ENCODE measurements at regions not wholly inside any gene's neighbourhood (a gene's known extent, or its start where the extent isn't known, plus 50 kb on each side); places are given as distances from the start of the nearest gene placed in this dataset.

DNA sequence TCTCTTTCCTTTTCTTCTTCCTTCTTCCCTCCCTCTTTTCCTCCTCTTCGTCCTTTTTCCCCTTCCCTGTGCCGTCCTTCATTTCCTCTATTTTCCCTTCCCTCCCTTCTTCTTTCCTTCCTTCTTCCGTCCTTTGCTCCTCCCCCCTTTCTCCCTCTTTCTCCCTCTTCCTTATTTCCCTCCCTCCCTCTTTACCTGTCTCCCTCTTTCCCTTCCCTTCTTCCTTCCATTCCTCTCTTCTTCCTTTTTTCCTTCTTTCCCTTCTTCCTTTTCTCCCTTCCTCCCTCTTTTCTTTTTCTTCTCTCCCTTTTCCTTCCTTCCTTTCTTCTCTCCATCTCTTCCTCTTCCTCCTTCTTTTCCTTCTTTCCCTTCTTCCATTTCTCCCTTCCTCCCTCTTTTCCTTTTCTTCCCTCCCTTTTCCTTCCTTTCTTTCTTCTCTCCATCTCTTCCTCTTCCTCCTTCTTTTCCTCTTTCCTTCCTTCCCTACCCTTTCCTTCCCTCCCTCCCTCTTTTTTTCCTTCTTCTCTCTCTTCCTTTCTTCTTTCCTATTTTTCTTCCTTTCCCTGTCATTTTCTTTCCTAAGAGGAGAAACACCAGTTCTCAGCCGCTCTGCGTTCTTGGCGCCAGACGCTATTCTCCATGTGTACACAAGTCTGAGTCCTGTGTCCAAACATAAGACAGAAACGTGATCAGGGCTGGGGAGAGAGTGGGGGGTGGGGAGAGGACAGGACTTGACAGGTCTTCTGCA is 597.1 kb downstream of the MID1IP1 start:
- Histone ChIP-seq H4K20me1 (replicated peaks; ENCODE audit: control insufficient read depth, insufficient read depth, low read length) (no peaks in the 10 kb centered on the region), H3K9ac (ENCODE audit: insufficient read depth in 1 of 2, low read depth in 2 of 2, low read length in 2 of 2) (no peak overlapping the region), H3K79me2 (ENCODE audit: control insufficient read depth, insufficient read depth, low read length) (no peaks in the 10 kb centered on the region), H3K36me3 (ENCODE audit: control insufficient read depth, insufficient read depth, low read length) (no peaks in the 10 kb centered on the region), H3K4me3 (no peak overlapping the region), H3K4me1 (replicated peaks in 1 of 2; ENCODE audit: control insufficient read depth in 2 of 2, insufficient read depth in 2 of 2, low read length in 2 of 2) (no peaks in the 10 kb centered on the region), H3K9me1 (ENCODE audit: control insufficient read depth, insufficient read depth, low read length) (no peaks in the 10 kb centered on the region), H3K9me3 (replicated peaks; ENCODE audit: control insufficient read depth, insufficient read depth, low read depth, low read length) (no peaks in the 10 kb centered on the region), H3K27me3 (ENCODE audit: control insufficient read depth in 2 of 2, insufficient read depth in 2 of 2, low read length in 2 of 2) (peaks cover 0 to 6% of the 10 kb centered on the region in 2 experiments; a peak in 2 of 5 replicates), H3K4me2 (ENCODE audit: insufficient read depth, low read length) (no peak overlapping the region), H3K27ac (ENCODE audit: extremely low read depth, low read depth, low read length) (no peak overlapping the region), H2AFZ (ENCODE audit: low read depth, low read length) (no peak overlapping the region)
- DNase-seq (ENCODE audit: extremely low read depth in 1 of 4, low spot score in 3 of 4) (no peak), ATAC-seq (no peak), FAIRE-seq (no peak)
- TF ChIP-seq ZBTB8A (IDR thresholded peaks at IDR 0.05; ENCODE audit: partially characterized antibody), result no peak
- TF ChIP-seq, protein P1, sequence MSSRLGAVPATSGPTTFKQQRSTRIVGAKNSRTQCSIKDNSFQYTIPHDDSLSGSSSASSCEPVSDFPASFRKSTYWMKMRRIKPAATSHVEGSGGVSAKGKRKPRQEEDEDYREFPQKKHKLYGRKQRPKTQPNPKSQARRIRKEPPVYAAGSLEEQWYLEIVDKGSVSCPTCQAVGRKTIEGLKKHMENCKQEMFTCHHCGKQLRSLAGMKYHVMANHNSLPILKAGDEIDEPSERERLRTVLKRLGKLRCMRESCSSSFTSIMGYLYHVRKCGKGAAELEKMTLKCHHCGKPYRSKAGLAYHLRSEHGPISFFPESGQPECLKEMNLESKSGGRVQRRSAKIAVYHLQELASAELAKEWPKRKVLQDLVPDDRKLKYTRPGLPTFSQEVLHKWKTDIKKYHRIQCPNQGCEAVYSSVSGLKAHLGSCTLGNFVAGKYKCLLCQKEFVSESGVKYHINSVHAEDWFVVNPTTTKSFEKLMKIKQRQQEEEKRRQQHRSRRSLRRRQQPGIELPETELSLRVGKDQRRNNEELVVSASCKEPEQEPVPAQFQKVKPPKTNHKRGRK (tag; IDR thresholded peaks at IDR 0.05), result peak; percentile 98
- no TSS peak for BruUV-seq (replicated peaks)
- in situ Hi-C loops (cut with MboI), result no loop called here
- ChIA-PET CTCF (ENCODE audit: low intra/inter-chr PET ratio) (no interaction called here), POLR2A (no interaction called here)
- intact Hi-C loops (cut with micrococcal nuclease), result no loop called here
- 0% methylated on average over 3 of the region's 8 CpGs for WGBS (ENCODE audit: insufficient coverage, low coverage, missing lambda C conversion rate)

DNA sequence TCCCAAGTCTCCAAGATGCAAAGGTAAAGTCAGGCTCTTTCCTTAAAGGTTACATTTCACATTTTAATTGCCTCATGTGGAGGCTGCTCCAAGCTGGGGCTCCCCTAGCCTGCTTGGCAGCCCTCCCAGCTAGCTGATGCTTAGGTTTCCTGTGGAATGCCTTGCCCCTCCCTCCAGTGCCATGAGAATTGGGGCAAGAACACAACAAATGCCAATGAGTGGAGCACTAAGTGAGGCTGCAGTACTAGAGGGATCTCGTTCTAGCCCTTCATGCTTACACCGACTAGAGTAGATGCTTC is 597.7 kb downstream of the MID1IP1 start:
- H3K9ac ChIP-seq (ENCODE audit: insufficient read depth in 1 of 2, low read depth in 2 of 2, low read length in 2 of 2), result no peak overlapping the region
- ChIA-PET POLR2A (no interaction called here), CTCF (ENCODE audit: low intra/inter-chr PET ratio) (no interaction called here)
- H3K27me3 ChIP-seq (ENCODE audit: control insufficient read depth in 2 of 2, insufficient read depth in 2 of 2, low read length in 2 of 2), result peaks cover 0 to 10% of the 10 kb centered on the region in 2 experiments; a peak in 2 of 5 replicates
- H2AFZ ChIP-seq (ENCODE audit: low read depth, low read length), result no peak overlapping the region
- no peaks in the 10 kb centered on the region for H3K9me3 ChIP-seq (replicated peaks; ENCODE audit: control insufficient read depth, insufficient read depth, low read depth, low read length)
- no peak overlapping the region for H3K4me3 ChIP-seq
- H3K79me2 ChIP-seq (ENCODE audit: control insufficient read depth, insufficient read depth, low read length), result no peaks in the 10 kb centered on the region
- H3K4me1 ChIP-seq (replicated peaks in 1 of 2; ENCODE audit: control insufficient read depth in 2 of 2, insufficient read depth in 2 of 2, low read length in 2 of 2), result no peaks in the 10 kb centered on the region
- DNase-seq (ENCODE audit: extremely low read depth in 1 of 4, low spot score in 3 of 4) (no peak), FAIRE-seq (no peak), ATAC-seq (no peak)
- H3K27ac ChIP-seq (ENCODE audit: extremely low read depth, low read depth, low read length), result no peak overlapping the region
- intact Hi-C loops (cut with micrococcal nuclease), result no loop called here
- 0% methylated on average over 2 of the region's 2 CpGs for WGBS (ENCODE audit: insufficient coverage, low coverage, missing lambda C conversion rate)
- no peaks in the 10 kb centered on the region for H3K36me3 ChIP-seq (ENCODE audit: control insufficient read depth, insufficient read depth, low read length)
- no peaks in the 10 kb centered on the region for H4K20me1 ChIP-seq (replicated peaks; ENCODE audit: control insufficient read depth, insufficient read depth, low read length)
- in situ Hi-C loops (cut with MboI), result no loop called here
- no TSS peak for BruUV-seq (replicated peaks)
- H3K4me2 ChIP-seq (ENCODE audit: insufficient read depth, low read length), result no peak overlapping the region
- no peaks in the 10 kb centered on the region for H3K9me1 ChIP-seq (ENCODE audit: control insufficient read depth, insufficient read depth, low read length)
- no peak for TF ChIP-seq PHB (CRISPR knock-in tag; IDR thresholded peaks at IDR 0.05)
- TF ChIP-seq, protein P2, sequence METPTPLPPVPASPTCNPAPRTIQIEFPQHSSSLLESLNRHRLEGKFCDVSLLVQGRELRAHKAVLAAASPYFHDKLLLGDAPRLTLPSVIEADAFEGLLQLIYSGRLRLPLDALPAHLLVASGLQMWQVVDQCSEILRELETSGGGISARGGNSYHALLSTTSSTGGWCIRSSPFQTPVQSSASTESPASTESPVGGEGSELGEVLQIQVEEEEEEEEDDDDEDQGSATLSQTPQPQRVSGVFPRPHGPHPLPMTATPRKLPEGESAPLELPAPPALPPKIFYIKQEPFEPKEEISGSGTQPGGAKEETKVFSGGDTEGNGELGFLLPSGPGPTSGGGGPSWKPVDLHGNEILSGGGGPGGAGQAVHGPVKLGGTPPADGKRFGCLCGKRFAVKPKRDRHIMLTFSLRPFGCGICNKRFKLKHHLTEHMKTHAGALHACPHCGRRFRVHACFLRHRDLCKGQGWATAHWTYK (CRISPR knock-in tag; IDR thresholded peaks at IDR 0.05), result no peak
- TF ChIP-seq RAD51 (IDR thresholded peaks at IDR 0.05; ENCODE audit: borderline replicate concordance, low read depth), result no peak
- TF ChIP-seq, protein P3, sequence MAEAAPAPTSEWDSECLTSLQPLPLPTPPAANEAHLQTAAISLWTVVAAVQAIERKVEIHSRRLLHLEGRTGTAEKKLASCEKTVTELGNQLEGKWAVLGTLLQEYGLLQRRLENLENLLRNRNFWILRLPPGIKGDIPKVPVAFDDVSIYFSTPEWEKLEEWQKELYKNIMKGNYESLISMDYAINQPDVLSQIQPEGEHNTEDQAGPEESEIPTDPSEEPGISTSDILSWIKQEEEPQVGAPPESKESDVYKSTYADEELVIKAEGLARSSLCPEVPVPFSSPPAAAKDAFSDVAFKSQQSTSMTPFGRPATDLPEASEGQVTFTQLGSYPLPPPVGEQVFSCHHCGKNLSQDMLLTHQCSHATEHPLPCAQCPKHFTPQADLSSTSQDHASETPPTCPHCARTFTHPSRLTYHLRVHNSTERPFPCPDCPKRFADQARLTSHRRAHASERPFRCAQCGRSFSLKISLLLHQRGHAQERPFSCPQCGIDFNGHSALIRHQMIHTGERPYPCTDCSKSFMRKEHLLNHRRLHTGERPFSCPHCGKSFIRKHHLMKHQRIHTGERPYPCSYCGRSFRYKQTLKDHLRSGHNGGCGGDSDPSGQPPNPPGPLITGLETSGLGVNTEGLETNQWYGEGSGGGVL (CRISPR knock-in tag; IDR thresholded peaks at IDR 0.05), result no peak
- no peak for TF ChIP-seq TRIM24 (IDR thresholded peaks at IDR 0.05)
- no peak for TF ChIP-seq ZNF408 (CRISPR knock-in tag; IDR thresholded peaks at IDR 0.05; ENCODE audit: low read depth)
